DMS 273 (cell line): ENCODE measurements at regions not wholly inside any gene's neighbourhood (a gene's known extent, or its start where the extent isn't known, plus 50 kb on each side); places are given as distances from the start of the nearest gene placed in this dataset.

Experiments
- DNase-seq: peaks from one replicate; lab custom pipeline; 2025; ENCODE audit not compliant: unreplicated experiment; lab: John Stamatoyannopoulos, UW

DNA sequence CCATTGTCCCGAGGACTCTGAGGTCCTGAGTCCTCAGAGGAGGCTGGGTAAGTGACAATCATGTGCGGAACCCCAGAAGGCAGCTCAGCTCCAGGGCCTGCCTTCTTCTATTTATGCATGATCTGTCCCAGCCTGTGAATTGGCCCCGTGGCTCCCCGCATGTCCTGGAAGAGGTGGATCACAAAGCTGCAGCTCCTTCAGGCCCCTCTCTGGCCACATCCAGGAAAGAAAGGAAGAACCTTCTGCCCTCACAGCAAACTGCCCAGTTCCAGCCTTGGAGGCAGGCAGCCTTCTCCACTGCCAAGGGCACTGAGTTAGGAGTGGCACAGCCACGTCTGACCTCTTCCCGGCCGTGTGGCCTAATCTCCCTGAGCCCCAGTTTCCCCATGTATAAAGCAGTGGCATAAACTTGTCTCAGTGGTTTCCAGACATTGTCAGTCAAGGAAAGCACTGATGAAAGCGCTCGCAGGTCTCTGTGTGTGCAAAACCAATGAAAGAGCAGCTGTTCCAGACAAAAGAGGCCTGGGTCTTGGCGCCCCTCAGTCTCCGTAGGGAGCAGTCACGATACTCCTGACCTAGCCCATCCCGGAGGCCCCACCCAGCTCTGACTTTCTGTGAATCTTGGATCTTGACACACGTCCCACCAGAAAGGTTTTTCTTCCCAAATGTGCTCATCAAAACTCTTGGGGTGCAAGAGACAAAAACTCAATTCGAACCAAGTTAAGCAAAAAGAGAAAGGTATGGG lies 497.3 kb downstream of the SHQ1 start:
- no peak for DNase-seq

DNA sequence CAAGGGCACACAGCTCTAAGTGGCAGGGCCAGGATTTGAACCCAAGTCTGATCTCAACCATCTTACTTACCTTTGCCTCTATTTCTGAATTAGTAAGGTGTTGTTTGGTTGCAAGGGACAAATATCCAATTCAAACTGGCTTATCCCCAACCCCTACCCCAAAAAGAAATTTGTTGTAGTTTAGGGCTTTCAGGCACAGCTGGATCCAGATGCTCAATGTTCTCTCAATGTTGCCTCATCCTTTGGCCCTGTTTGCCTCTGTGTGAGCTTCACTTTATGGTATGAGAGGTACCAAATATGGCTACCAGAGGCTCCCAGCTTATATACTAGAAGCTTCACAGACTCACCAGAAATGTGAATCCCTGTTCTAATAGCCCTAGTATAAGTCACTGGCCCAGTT lies 499.9 kb downstream of the SHQ1 start:
- no peak for DNase-seq

DNA sequence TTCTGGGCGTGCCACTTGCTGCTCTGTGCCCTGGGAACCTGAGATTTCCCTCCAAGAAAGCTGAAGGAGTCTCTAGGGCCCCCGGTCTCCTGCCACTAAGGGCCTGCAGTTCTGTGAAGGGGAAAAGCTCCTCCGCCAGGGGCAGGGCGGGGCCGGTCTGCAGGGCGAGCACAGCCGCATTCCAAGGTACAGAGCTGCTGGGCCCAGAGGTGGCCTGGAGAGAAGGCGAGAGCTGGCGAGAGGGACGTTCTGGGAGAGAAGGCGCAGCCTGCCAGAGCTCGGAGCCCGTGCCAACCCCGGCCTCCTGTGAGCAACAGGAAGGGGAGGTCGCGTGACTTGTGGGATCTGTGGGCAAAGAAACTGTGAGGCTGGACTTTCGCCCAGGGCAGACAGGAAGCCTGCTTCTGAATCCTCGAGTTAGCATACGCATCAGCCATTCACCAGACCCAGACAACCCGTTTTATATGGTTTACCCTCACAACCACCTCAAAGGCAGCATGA lies 500.4 kb downstream of the SHQ1 start:
- no peak for DNase-seq

DNA sequence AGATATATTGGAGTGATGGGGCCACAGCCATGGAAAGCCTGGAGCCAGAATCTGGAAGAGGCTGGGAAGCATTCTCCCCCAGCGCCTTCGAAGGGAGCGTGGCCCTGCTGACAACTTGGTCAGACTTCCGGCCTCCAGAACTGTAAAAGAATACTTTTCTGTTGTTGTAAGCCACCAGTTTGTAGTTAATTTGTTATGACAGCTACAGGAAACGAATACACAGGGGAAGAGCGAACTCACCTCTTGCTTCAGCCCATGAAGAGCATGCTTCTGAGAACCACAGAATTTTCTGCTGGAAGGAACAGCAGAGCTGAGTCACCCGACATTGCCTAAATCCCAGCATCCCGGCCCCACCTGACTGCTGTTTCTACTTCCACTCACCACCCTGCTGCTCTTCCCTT lies 501.7 kb downstream of the SHQ1 start:
- DNase-seq = no peak

DNA sequence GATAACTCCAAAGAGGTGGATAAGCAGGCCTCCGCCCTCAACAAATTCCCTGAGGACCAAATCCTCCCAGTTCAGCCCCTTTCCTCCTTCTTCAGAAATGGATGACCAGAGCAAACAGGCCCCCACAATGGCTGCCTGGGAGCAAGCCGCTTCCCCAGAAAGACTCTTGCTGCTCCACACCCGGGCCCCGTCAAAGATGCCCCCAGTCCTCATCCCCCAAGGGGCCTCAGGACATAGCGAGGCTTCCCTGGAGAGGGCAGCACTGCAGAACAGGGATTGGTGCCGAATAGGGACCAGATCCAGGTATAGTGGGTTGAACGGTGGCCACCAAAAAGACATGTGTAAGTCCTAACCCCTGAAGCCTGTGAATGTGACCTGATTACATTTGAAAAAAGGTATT lies 502.3 kb downstream of the SHQ1 start:
- DNase-seq = no peak

DNA sequence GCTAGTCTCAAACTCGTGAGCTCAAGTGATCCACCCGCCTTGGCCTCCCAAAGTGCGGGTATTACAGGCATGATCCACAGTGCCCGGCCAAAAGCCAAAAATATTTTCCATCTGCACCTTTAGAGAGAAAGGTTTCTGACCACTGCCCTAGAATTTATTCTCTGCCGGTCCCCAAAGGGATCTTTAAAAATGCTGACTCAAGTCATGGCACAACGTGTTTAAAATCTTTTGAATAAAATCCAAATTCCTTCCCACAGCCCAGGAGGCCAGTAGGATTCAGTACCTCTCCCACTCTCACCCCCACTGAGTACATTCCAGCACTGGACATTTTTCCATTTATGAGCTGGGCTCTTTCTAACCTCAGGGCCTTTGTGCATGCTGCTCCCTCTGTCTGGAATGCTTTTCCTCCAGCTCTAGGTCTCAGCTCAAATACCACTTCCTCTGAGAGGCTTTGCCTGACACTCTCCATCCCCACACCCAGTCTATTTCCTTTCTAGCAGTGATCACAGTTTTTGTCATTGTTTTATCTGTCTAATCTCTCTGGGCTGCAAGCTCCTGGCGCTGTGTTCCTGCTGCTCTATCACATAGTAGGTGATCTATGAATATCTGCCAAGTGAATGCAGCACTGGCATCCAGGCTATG lies 502.9 kb downstream of the SHQ1 start:
- DNase-seq = no peak

DNA sequence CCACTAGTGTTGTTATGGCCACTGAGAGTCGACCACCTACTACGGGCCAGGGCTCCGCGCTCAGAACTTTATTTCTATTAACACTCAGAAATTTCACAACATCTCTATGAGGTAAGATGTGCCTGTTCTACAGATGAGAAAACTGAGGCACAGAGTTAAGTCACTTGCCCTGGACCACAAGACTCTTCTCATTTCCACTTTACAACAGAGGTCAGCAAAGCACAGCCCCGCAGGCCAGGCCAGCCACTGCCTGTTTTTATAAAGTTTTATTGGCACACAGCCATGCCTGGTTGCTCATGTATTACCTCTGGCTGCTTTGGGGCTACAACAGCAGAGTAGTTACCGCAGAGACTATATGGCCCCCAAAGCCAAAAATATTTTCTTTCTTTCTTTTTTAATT lies 503.6 kb downstream of the SHQ1 start:
- no peak for DNase-seq

DNA sequence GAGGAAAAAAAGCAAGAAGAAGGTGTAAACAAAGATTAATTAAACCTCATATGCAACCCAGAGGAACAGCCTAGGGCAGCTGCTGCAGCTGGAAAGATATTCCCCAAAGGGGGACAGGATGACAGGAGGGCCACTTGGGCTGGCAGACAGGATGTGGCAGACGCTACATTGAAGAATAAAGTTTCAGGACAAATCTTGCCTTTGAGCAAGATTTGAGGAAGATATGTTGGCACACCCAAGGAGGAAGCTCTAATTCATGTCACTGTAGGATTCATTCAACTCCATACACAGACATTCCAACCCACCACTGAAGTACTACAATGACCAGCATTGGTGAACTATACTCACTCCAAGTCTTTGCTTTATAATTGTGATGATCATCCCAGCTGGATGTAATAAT lies 504.0 kb downstream of the SHQ1 start:
- no peak for DNase-seq

DNA sequence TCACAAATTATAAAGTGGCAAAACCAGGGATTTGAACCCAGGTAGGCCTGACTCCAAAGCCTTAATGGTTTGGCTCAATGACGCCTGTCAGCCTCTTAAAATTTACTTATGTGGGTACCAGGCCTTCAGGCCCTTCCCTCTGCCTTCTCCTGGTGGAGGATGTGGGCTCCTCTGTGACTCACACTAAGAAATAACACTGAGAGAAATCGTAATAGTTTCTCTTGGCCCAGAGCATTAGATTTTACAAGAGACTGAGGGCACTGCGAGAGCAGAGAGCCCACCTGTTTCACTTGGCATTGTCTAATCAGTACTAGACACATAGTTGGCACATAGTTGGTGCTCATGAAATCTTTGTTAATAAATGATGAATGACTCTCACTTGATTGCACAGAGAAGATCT lies 505.2 kb downstream of the SHQ1 start:
- DNase-seq = no peak

DNA sequence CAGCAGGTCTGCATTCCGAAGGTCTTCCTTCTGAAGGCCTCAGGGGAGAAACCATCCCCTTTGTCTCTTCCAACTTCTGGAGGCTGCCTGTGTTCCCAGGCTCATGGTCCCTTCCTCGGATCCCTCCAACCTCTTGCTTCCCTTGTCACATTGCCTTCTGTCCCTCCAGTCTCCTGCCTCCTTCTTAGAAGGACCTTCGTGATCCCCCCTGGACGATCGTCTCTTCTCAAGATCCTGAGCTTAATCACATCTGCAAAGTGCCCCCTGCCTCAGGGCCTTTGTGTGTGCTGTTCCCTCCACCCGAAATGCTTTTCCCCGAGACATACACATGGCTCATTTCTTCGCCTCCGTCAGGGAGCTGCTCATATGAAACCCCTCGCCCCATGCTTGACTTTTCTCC lies 505.8 kb downstream of the SHQ1 start:
- no peak for DNase-seq

DNA sequence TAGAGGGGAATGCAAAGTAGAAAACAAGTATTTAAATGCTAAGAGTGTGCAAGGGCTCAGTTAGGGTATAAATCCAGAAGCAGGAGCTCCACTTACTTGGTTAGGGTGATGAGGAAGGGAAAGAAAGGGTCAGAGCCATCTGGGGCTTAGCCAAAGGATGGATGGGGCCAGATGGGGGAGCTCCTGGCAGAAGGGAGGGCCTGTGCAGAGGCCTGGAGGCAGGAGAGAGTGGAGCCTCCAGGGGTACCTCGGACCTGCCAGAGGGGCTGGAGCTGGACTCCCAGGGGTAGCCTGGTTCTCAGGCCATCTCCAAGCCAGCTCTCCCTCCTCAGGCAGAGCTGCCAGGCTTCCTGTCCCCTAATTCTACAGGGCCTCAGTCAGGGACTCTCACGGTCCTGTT lies 506.3 kb downstream of the SHQ1 start:
- DNase-seq = peak; percentile 57

DNA sequence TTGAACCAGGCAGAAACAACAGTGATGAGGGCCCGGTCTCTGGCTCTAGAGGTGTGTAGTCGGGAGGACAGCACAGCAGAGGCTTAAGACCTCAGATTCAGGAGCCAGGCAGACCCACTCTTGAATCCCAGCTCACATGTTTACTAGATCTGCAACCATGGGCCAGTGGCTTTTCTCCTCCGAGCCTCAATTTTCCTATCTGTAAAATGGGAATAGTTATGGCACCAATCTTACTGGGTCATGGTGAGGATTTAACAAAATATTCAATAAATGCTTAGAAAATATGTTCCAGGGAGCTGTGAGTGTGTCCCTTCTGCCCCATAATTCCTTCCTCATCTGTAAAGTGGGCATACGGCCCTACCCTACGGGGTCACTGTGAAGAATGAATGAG lies 506.9 kb downstream of the SHQ1 start:
- no peak for DNase-seq

DNA sequence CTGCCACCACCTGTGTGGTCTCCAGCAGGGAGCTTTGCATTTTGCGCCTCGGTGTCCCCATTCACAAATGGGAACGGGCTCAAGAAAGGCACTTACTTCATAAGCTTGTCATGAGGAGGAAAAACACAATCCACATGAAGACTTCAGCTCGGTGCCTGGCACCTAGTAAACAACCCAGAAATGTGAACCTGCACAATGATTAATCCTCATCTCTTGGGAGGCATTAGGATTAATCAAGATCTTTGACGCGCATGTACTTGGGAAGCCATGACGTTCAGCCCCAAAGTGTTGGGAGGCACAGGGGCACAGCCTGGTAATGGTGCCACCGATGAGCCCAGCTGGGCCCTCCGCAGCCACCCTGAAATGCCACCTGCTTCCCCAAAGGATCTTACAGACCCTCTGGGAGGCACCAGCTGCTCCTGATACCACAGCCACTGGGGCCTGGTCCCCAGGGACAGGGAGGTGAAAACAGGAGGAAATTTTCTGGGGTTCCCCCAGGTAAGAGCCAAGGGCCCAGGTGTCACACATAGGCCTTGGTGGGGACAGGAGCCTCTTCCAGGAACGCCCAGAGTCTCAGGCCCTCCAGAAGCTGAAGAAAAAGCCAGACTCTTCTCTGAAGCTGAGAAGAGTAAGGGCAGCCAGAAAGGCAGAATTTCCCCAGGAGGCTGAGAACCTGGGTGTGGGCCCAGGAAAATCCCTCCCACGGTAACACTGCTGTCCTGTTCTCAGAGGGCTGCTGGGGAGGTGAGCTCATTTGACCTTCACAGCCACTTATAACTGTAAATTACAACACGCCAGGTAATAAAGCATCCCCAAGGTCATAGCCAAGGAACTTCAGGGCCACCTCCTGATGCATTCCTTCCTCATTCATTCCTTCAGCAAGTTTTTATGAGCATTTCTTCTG lies 507.5 kb downstream of the SHQ1 start:
- DNase-seq = peak; percentile 30

DNA sequence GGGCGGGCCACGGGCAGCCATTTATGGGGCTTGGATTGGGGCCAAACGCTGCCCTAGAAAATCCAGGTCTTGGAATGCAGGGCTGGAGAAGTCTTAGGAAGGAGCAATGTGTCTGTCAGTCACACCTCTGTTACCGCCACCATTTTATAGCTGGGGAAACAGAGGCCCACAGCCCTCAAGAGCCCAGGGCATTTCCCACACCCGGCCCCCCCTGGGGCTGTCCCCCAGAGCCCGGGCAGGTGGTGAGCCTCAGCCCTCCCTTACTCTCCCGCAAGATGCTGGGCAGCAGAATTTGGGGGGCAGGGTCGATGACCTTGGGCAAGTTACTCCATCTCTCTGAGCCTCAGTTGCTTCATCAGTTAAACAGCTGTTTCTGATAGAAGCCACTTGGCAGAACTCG lies 508.2 kb downstream of the SHQ1 start:
- no peak for DNase-seq

DNA sequence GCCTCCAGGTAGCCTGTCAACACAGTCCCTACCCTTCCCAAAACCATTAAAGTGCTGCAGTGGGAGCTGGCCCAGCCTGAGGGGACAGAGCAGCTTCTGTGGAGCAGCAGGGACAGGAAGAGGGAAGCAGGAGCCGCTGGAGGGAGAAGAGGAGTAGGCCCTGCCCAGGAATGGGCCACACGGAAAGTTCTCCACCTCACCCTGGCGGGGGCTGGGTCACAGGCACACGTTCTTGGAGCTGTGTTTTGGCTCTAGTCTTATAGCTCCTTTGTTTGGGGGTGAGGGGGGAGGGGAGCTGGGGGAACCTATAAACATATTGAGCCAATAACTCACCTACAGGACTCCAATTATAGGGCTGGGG lies 508.6 kb downstream of the SHQ1 start:
- no peak for DNase-seq

DNA sequence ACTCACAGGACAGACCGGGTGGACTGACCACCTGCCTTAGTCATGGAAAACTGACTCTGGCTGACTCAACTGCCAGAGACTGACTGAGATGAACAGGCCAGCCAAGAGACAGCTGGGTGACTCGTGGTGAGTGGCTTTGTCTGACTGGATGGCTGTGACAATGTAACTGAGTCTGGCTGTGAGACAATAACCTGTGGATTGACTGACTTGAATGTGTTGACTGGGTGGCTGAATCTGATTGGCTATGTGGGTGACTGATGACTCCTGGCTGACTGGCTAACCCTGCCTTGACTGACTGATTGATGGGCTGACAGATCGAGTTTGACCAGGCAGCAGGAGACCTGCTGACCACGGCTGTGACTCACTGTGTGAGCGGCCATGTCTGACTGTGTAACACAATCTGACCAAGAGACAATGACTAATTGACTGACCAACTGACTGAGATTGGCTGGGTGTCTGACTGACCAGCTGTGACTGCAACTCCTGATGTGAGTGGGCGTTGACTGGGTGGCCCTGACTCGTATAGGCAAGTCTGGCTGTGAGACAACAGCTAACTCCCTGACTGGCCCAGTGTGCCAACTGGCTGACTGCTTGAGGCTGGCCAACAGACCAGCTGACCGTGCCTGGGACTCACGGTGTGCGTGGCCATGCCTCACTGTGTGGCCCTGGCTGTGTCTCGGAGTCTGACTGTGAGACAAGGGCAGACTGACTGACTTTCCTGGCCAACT lies 509.1 kb downstream of the SHQ1 start:
- no peak for DNase-seq

DNA sequence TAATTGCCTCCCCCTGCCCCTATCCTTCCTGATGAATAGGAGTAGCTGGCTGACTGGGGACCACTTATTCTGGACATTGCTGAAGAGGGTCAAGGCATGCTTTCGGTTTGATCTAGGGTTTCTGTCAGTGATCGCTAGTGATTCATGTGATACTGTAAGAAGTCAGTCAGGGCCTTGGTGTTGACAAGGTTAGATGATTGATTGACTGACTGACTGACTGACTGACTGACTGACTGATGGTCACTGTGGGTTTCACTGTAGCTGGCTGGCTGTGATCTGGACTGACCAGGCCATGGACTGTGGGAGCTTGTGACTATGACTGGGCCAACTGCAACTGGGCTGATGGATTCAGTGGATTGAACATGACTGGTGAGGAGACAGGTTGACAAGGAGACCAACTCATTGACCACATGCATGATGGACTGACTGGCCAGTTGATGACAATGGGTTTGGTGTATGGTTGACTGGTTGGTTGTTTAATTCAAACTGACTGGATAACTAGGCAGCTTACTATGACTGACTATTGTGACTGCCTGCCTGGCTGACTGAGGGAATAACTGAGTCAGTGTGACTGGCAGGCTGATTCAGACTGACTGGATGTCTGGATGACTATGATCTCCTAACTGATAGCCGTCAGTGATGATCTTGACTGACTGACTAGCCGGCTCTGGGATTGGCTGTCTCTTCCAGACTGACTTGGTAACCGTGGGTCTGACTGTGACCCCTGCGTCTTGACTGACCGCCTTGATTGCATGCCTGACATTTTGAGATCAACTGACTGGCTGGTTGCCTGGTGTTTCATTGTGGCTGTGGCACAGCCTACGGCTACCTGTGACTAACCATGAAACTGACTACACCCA lies 509.9 kb downstream of the SHQ1 start:
- DNase-seq = no peak

DNA sequence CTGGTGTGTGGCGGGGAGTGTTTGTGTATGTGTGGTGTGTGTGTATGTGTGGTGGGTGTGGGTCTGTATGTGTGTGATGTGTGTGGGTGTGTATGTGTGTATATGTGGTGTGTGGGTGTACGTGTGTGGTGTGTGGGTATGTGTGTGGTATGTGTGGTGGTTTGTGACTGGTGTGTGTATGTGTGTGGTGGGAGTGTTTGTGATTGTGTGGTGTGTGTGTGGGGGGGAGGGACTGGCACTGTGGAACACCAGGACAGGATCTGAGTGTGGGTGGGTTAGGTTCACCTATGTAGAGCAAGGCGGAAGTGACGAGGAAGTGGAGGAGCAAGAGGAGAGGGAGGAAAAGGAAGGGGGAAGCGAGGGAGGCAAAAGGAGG lies 510.8 kb downstream of the SHQ1 start:
- no peak for DNase-seq

DNA sequence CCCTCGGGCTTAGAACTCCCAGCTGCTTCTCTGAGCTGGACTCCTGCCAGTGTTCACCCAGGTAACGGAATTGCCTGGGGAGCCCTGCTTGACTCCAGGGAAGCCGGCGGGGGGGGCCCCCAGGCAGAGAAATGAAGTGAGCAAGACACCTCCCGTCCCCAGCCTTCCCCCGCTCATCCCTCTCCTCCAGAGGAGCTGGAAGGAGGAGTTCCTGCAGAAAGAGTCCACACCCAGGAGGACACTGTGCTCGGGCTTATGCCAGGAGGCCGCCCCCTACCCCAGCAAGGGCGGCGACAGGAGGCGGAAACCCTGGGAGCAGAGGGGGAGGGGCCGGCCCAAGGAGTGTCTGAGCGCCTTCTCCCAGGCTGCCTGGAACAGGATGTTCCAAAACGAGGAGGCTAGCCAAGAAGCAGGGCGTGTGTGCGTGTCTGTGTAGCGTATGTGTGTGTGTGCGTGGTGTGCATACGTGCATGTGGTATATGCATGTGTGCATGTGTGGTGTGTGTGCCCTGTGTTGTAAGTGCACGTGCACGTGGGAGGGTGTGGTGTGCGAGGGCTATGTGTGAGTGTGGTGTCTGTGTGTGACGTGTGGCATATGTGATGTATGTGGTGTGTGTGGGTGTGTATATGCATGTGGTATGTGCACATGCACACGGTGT lies 511.3 kb downstream of the SHQ1 start:
- DNase-seq = peak; percentile 22

DNA sequence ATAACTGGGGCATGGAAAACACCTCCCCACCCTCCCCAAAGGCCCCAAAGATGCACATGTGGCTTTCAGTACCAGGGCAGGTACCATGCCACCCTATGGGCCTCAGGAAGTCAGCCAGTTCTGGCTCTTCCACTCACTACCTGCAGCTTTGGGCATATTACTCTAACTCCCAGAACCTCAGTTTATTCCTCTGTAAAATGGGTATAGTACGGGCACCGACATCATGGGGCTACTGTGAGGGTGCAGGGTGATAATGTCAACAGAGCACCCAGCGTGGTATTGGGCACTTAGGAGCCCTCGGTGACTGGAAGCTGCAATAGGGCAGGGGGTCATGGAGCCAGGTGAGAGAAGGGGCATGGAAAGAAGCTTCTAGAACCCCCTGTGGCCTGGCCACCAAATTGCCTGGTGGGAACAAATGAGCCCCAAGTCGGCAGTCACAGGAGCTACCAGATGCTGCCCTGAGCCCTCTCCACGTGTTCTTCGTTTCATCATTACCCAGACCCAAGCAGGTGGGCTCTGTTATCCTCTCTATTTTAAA lies 512.1 kb downstream of the SHQ1 start:
- DNase-seq = no peak
